ENCODE measurements at regions not wholly inside any gene's neighbourhood (a gene's known extent, or its start where the extent isn't known, plus 50 kb on each side); places are given as distances from the start of the nearest gene placed in this dataset.

GRCh38 chr2:225177098-225177497 is 134.8 kb upstream of the DOCK10 start:
- TF ChIP-seq CTCF (optimal IDR thresholded peaks at IDR 0.05 in 1 of 3, IDR thresholded peaks at IDR 0.05 in 1 of 3, conservative IDR thresholded peaks at IDR 0.05 in 1 of 3; ENCODE audit: extremely low read depth in 1 of 3, insufficient read depth in 2 of 3, low read length in 3 of 3) (peak in 2 of 3 experiments; percentile 17 to 58), EZH2 (IDR thresholded peaks at IDR 0.05; ENCODE audit: low read length) (no peak)

Data from keratinocyte (primary cell).